GM12801 (cell line): ENCODE measurements at regions not wholly inside any gene's neighbourhood (a gene's known extent, or its start where the extent isn't known, plus 50 kb on each side); places are given as distances from the start of the nearest gene placed in this dataset.

Source experiments
- CTCF ChIP-seq: IDR thresholded peaks from one replicate; pipeline ENCODE4 v1.5.1; 2011; ENCODE audit warnings: control low read depth; ENCODE audit not compliant: insufficient read length; ENCODE audit errors: extremely low read depth

- no peak for TF ChIP-seq CTCF
Measured at GRCh38 chr12:107487011-107487680, 198.5 kb upstream of the PWP1 start.

- no peak for TF ChIP-seq CTCF
Measured at GRCh38 chr12:107488666-107489065, 196.9 kb upstream of the PWP1 start.

GRCh38 chr12:107490010-107490409 is 195.6 kb upstream of the PWP1 start:
- TF ChIP-seq CTCF, result no peak

- TF ChIP-seq CTCF, result no peak
Measured at GRCh38 chr12:107491856-107492255, 193.7 kb upstream of the PWP1 start.

GRCh38 chr12:107492393-107493134 is 193.0 kb upstream of the PWP1 start:
- no peak for TF ChIP-seq CTCF

GRCh38 chr12:107493135-107493494 is 192.5 kb upstream of the PWP1 start:
- TF ChIP-seq CTCF, result no peak

GRCh38 chr12:107493666-107494065 is 191.9 kb upstream of the PWP1 start:
- no peak for TF ChIP-seq CTCF
